Vagina (tissue), 2 donors: ENCODE measurements at regions not wholly inside any gene's neighbourhood (a gene's known extent, or its start where the extent isn't known, plus 50 kb on each side); places are given as distances from the start of the nearest gene placed in this dataset. TPM values are rescaled to one million over a fixed set of nuclear protein-coding genes. Genes with fewer than 3 reads are reported as not detected.

ENCODE experiments used
- DNase-seq, 2 donors: peaks; one replicate each; pipeline ENCODE4 v3.0.0-alpha.2; 2017; ENCODE audit errors: extremely low spot score in 2 of 2
- H3K27ac ChIP-seq: fragments of 200-600 bp; sonication (generic); one replicate; pipeline ENCODE4 v1.5.1; 2019
- H3K27me3 ChIP-seq: fragments of 200-600 bp; sonication (generic); one replicate; pipeline ENCODE4 v1.5.1; 2019
- H3K36me3 ChIP-seq, 2 donors: fragments of 200-600 bp; sonication (generic); one replicate each; pipeline ENCODE4 v1.5.1; 2017 to 2019
- H3K4me1 ChIP-seq: fragments of 200-600 bp; sonication (generic); one replicate; pipeline ENCODE4 v1.5.1; 2019
- H3K4me3 ChIP-seq, 2 donors: fragments of 200-600 bp; sonication (generic); 1 replicate in 1 of 2; 2 replicates in 1 of 2; pipeline ENCODE4 v1.5.1; 2016 to 2019
- H3K9me3 ChIP-seq: fragments of 200-600 bp; sonication (generic); one replicate; pipeline ENCODE4 v1.5.1; 2019
- CTCF ChIP-seq, 3 experiments: fragments of 450-650 bp in 2 of 3; fragments of 200-600 bp in 1 of 3; sonication (generic) in 1 of 3; IDR thresholded peaks; one replicate each; pipeline ENCODE4 v1.5.1; 2017 to 2019; ENCODE audit warnings: antibody characterized with exemption in 3 of 3, mild to moderate bottlenecking in 2 of 3, moderate library complexity in 2 of 3
- POLR2A ChIP-seq, 2 donors: fragments of 450-650 bp; IDR thresholded peaks; one replicate each; pipeline ENCODE4 v1.6.1; 2017; ENCODE audit warnings: antibody characterized with exemption in 2 of 2, mild to moderate bottlenecking in 2 of 2, moderate library complexity in 2 of 2
- POLR2AphosphoS5 ChIP-seq, 2 donors: sonication (generic); formaldehyde crosslinking; IDR thresholded peaks; one replicate each; pipeline ENCODE4 v1.9.0; 2017; ENCODE audit warnings: antibody characterized with exemption in 2 of 2, mild to moderate bottlenecking in 2 of 2, low read depth in 1 of 2; ENCODE audit not compliant: insufficient read depth in 1 of 2
- intact Hi-C: fragments of 100-400 bp; cut with DNase I; formaldehyde crosslinking; loops from one replicate; pipeline ENCODE4 v1.15.1; 2023
- small RNA-seq: library from RNA; depleted of rRNA; stranded (forward); fragments of <200 nt; gene quantifications from one replicate; pipeline ENCODE3, GENCODE V24; 2016

GRCh38 chr16:79263425-79263824 is 337.1 kb downstream of the MAF start:
- H3K27ac ChIP-seq = no peak overlapping the region
- no peak for DNase-seq
- TF ChIP-seq POLR2AphosphoS5 (IDR thresholded peaks at IDR 0.05; ENCODE audit: insufficient read depth in 1 of 2, low read depth in 1 of 2) (no peak), POLR2A (IDR thresholded peaks at IDR 0.05) (no peak), CTCF (IDR thresholded peaks at IDR 0.05) (no peak)
- intact Hi-C loops = no loop called here
- H3K27me3 ChIP-seq = no peaks in the 10 kb centered on the region
- no peaks in the 10 kb centered on the region for H3K9me3 ChIP-seq
- no peaks in the 10 kb centered on the region for H3K4me1 ChIP-seq
- H3K4me3 ChIP-seq = no peak overlapping the region
- no peaks in the 10 kb centered on the region for H3K36me3 ChIP-seq

Small RNA genes lying in the stretch of these regions (small RNA-seq; reads per million reads assigned to genes)
- not detected for gene RNA5SP431
